H1 (cell line): ENCODE measurements at regions not wholly inside any gene's neighbourhood (a gene's known extent, or its start where the extent isn't known, plus 50 kb on each side); places are given as distances from the start of the nearest gene placed in this dataset.
"Not testable (repeated sequence)": the region's sequence is repeated elsewhere in the genome, so short reads cannot be mapped to it uniquely, and the experiment has no call there.

Source experiments
- ATF3 ChIP-seq: IDR thresholded peaks from 2 replicates; pipeline ENCODE4 v1.6.1; 2011; ENCODE audit warnings: low read depth, mild to moderate bottlenecking, low read length; ENCODE audit not compliant: insufficient read depth
- CREB1 ChIP-seq: IDR thresholded peaks from 2 replicates; pipeline ENCODE4 v1.6.1; 2012; ENCODE audit warnings: inconsistent platforms
- CTCF ChIP-seq, 3 experiments: IDR thresholded peaks; 1 replicate in 2 of 3; 2 replicates in 1 of 3; pipeline versions ENCODE4 v1.5.1 to v1.6.1; 2011; ENCODE audit warnings: low read length in 3 of 3, mild to moderate bottlenecking in 3 of 3, inconsistent platforms in 2 of 3, low read depth in 1 of 3, moderate library complexity in 1 of 3; ENCODE audit not compliant: insufficient read depth in 1 of 3; ENCODE audit errors: control extremely low read depth in 1 of 3
- EZH2 ChIP-seq: fragments of 200-600 bp; sonication (generic); IDR thresholded peaks from 2 replicates; pipeline ENCODE4 v1.7.1; 2012; ENCODE audit warnings: low read depth, mild to moderate bottlenecking, moderate library complexity, low read length, inconsistent platforms; ENCODE audit not compliant: severe bottlenecking
- JUN ChIP-seq: IDR thresholded peaks from 2 replicates; pipeline ENCODE4 v1.6.1; 2011; ENCODE audit warnings: low read depth, mild to moderate bottlenecking, improper control_type of control experiment, low read length
- PHF8 ChIP-seq: fragments of 200-600 bp; sonication (generic); conservative IDR thresholded peaks from 2 replicates; pipeline ENCODE4 v1.7.1; 2012; ENCODE audit warnings: low read depth, mild to moderate bottlenecking, inconsistent platforms, low read length, moderate library complexity
- POLR2A ChIP-seq, 2 experiments: IDR thresholded peaks; 1 replicate in 1 of 2; 2 replicates in 1 of 2; pipeline ENCODE4 v1.6.1; 2011; ENCODE audit warnings: low read depth in 2 of 2, low read length in 2 of 2, mild to moderate bottlenecking in 2 of 2; ENCODE audit errors: control extremely low read depth in 1 of 2
- SIX5 ChIP-seq: IDR thresholded peaks from 2 replicates; pipeline ENCODE4 v1.6.1; 2011; ENCODE audit warnings: mild to moderate bottlenecking, low read depth, low read length
- TF ChIP-seq, protein P1 (sequence below): IDR thresholded peaks from 2 replicates; pipeline ENCODE4 v1.6.1; 2012; ENCODE audit warnings: inconsistent platforms

- not testable (repeated sequence) for TF ChIP-seq CTCF (IDR thresholded peaks at IDR 0.05; ENCODE audit: control extremely low read depth in 1 of 3, insufficient read depth in 1 of 3, low read depth in 1 of 3, low read length in 3 of 3); EZH2; SIX5; POLR2A (IDR thresholded peaks at IDR 0.05; ENCODE audit: control extremely low read depth in 1 of 2, low read depth in 2 of 2, low read length in 2 of 2); ATF3; PHF8; CREB1; JUN
- TF ChIP-seq, protein P1, sequence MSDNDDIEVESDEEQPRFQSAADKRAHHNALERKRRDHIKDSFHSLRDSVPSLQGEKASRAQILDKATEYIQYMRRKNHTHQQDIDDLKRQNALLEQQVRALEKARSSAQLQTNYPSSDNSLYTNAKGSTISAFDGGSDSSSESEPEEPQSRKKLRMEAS: not testable (repeated sequence)
Observed at GRCh38 chr5:39907267-39907951, 482.6 kb upstream of the DAB2 start.
